ENCODE measurements at regions not wholly inside any gene's neighbourhood (a gene's known extent, or its start where the extent isn't known, plus 50 kb on each side); places are given as distances from the start of the nearest gene placed in this dataset.

GRCh38 chr20:11711214-11711613 lies 206.5 kb upstream of the BTBD3 start:
- Histone ChIP-seq H3K4me3 (ENCODE audit: low read length) (no peak overlapping the region), H3K27ac (ENCODE audit: low read length) (no peak overlapping the region), H2AFZ (ENCODE audit: low read length) (no peak overlapping the region), H3K27me3 (replicated peaks; ENCODE audit: insufficient read depth, low read length) (no peaks in the 10 kb centered on the region), H3K9me3 (replicated peaks; ENCODE audit: insufficient read depth, low read length) (no peaks in the 10 kb centered on the region), H3K9me2 (replicated peaks; ENCODE audit: insufficient read depth, low read length) (no peaks in the 10 kb centered on the region), H3K4me2 (ENCODE audit: low read depth, low read length) (no peak overlapping the region), H3K79me2 (ENCODE audit: low read length) (no peaks in the 10 kb centered on the region), H3K36me3 (replicated peaks; ENCODE audit: insufficient read depth, low read length) (no peaks in the 10 kb centered on the region), H3F3A (ENCODE audit: insufficient read depth, low read length) (no peaks in the 10 kb centered on the region), H3K4me1 (ENCODE audit: low read length) (no peaks in the 10 kb centered on the region), H4K20me1 (ENCODE audit: insufficient read depth, low read length) (no peaks in the 10 kb centered on the region), H3K9ac (ENCODE audit: low read length) (no peak overlapping the region)
- TF ChIP-seq EZH2phosphoT487 (IDR thresholded peaks at IDR 0.05; ENCODE audit: low read length) (no peak), EZH2 (optimal IDR thresholded peaks at IDR 0.05; ENCODE audit: low read depth, low read length) (no peak), CTCF (IDR thresholded peaks at IDR 0.05; ENCODE audit: low read length) (no peak)
- DNase-seq = no peak

GRCh38 chr20:11712639-11713160 lies 205.0 kb upstream of the BTBD3 start:
- TF ChIP-seq EZH2phosphoT487 (IDR thresholded peaks at IDR 0.05; ENCODE audit: low read length) (no peak), EZH2 (optimal IDR thresholded peaks at IDR 0.05; ENCODE audit: low read depth, low read length) (no peak), CTCF (IDR thresholded peaks at IDR 0.05; ENCODE audit: low read length) (no peak)
- no peaks in the 10 kb centered on the region for H3K79me2 ChIP-seq (ENCODE audit: low read length)
- H3K4me2 ChIP-seq (ENCODE audit: low read depth, low read length) = no peak overlapping the region
- H3K27me3 ChIP-seq (replicated peaks; ENCODE audit: insufficient read depth, low read length) = no peaks in the 10 kb centered on the region
- no peak for DNase-seq
- no peaks in the 10 kb centered on the region for H3K9me3 ChIP-seq (replicated peaks; ENCODE audit: insufficient read depth, low read length)
- H3K27ac ChIP-seq (ENCODE audit: low read length) = no peak overlapping the region
- no peaks in the 10 kb centered on the region for H3K36me3 ChIP-seq (replicated peaks; ENCODE audit: insufficient read depth, low read length)
- H4K20me1 ChIP-seq (ENCODE audit: insufficient read depth, low read length) = no peaks in the 10 kb centered on the region
- no peaks in the 10 kb centered on the region for H3K9me2 ChIP-seq (replicated peaks; ENCODE audit: insufficient read depth, low read length)
- H3K4me1 ChIP-seq (ENCODE audit: low read length) = no peaks in the 10 kb centered on the region
- H3K4me3 ChIP-seq (ENCODE audit: low read length) = no peak overlapping the region
- H3F3A ChIP-seq (ENCODE audit: insufficient read depth, low read length) = no peaks in the 10 kb centered on the region
- no peak overlapping the region for H3K9ac ChIP-seq (ENCODE audit: low read length)
- H2AFZ ChIP-seq (ENCODE audit: low read length) = no peak overlapping the region

- Histone ChIP-seq H3K36me3 (replicated peaks; ENCODE audit: insufficient read depth, low read length) (no peaks in the 10 kb centered on the region), H4K20me1 (ENCODE audit: insufficient read depth, low read length) (no peaks in the 10 kb centered on the region), H2AFZ (ENCODE audit: low read length) (no peak overlapping the region), H3K4me2 (ENCODE audit: low read depth, low read length) (no peak overlapping the region), H3K4me3 (ENCODE audit: low read length) (no peak overlapping the region), H3K79me2 (ENCODE audit: low read length) (no peaks in the 10 kb centered on the region), H3K27me3 (replicated peaks; ENCODE audit: insufficient read depth, low read length) (no peaks in the 10 kb centered on the region), H3K9me2 (replicated peaks; ENCODE audit: insufficient read depth, low read length) (no peaks in the 10 kb centered on the region), H3K27ac (ENCODE audit: low read length) (no peak overlapping the region), H3K9me3 (replicated peaks; ENCODE audit: insufficient read depth, low read length) (no peaks in the 10 kb centered on the region), H3K9ac (ENCODE audit: low read length) (no peak overlapping the region), H3F3A (ENCODE audit: insufficient read depth, low read length) (no peaks in the 10 kb centered on the region), H3K4me1 (ENCODE audit: low read length) (no peaks in the 10 kb centered on the region)
- no peak for TF ChIP-seq EZH2phosphoT487 (IDR thresholded peaks at IDR 0.05; ENCODE audit: low read length)
- TF ChIP-seq EZH2 (optimal IDR thresholded peaks at IDR 0.05; ENCODE audit: low read depth, low read length) = no peak
- TF ChIP-seq CTCF (IDR thresholded peaks at IDR 0.05; ENCODE audit: low read length) = no peak
- DNase-seq = no peak
Measured at GRCh38 chr20:11714886-11715285, 202.8 kb upstream of the BTBD3 start.
